ENCODE measurements at regions not wholly inside any gene's neighbourhood (a gene's known extent, or its start where the extent isn't known, plus 50 kb on each side); places are given as distances from the start of the nearest gene placed in this dataset.

GRCh38 chr12:125454786-125455480 lies 389.7 kb downstream of the AACS start (continued):
- TF ChIP-seq ATF2 (IDR thresholded peaks at IDR 0.05; ENCODE audit: low read length) (no peak), ZNF622 (IDR thresholded peaks at IDR 0.05) (no peak), HCFC1 (IDR thresholded peaks at IDR 0.05; ENCODE audit: low read length) (no peak), FOS (IDR thresholded peaks at IDR 0.05; ENCODE audit: borderline replicate concordance, extremely low read depth, insufficient read length) (no peak)

- Histone ChIP-seq H3K4me1 (ENCODE audit: control insufficient read depth, insufficient read depth, low read length) (no peaks in the 10 kb centered on the region), H3K36me3 (ENCODE audit: control insufficient read depth in 2 of 2, insufficient read depth in 2 of 2, low read length in 1 of 2) (no peaks in the 10 kb centered on the region), H3K9me3 (replicated peaks; ENCODE audit: control insufficient read depth, insufficient read depth, low read length) (peaks cover 2% of the 10 kb centered on the region), H3K9ac (ENCODE audit: control insufficient read depth, insufficient read depth, low read length) (no peak overlapping the region), H3K27ac (ENCODE audit: control insufficient read depth, insufficient read depth) (no peak overlapping the region), H2AFZ (ENCODE audit: control insufficient read depth, low read depth, low read length) (no peak overlapping the region), H4K20me1 (ENCODE audit: control insufficient read depth, insufficient read depth) (no peaks in the 10 kb centered on the region), H3K4me3 (no peak overlapping the region), H3K79me2 (ENCODE audit: control insufficient read depth, insufficient read depth, low read length) (no peaks in the 10 kb centered on the region), H3K27me3 (replicated peaks in 1 of 2; ENCODE audit: control insufficient read depth in 2 of 2, insufficient read depth in 2 of 2, low read length in 1 of 2) (no peaks in the 10 kb centered on the region), H3K4me2 (ENCODE audit: control insufficient read depth, insufficient read depth) (no peak overlapping the region)
- ChIA-PET CTCF (no interaction called here), POLR2A (no interaction called here), SMC1A (ENCODE audit: uncharacterized antibody, unreplicated experiment) (interaction anchor here (0.7 to 1.8 kb wide), 3 partner anchors 14 to 123 kb away, joined by 3 read pairs; no protein-coding TSS in a partner anchor), RAD21 (ENCODE audit: unreplicated experiment) (no interaction called here)
- WGBS (ENCODE audit: insufficient coverage, insufficient replicate concordance, low lambda C conversion rate, missing lambda C conversion rate): 26% methylated on average over 4 of the region's 4 CpGs
- FAIRE-seq (no peak), ATAC-seq (no peak; the same call in 2 of the 3 replicates), DNase-seq (ENCODE audit: low read depth, low spot score) (no peak)
- intact Hi-C loops (cut with micrococcal nuclease; ENCODE audit: unreplicated experiment) (no loop called here), in situ Hi-C loops (cut with MboI) (no loop called here)
- BruUV-seq (replicated peaks): no TSS peak
- TF ChIP-seq USF1 (IDR thresholded peaks at IDR 0.05; ENCODE audit: borderline replicate concordance, extremely low read length, insufficient read depth, low read depth, low read length) (no peak), CBX3 (IDR thresholded peaks at IDR 0.05; ENCODE audit: borderline replicate concordance, low read depth) (no peak), ATF2 (IDR thresholded peaks at IDR 0.05; ENCODE audit: low read length) (no peak), IRF4 (IDR thresholded peaks at IDR 0.05; ENCODE audit: low read depth, low read length) (no peak), EP300 (IDR thresholded peaks at IDR 0.05; ENCODE audit: borderline replicate concordance in 1 of 2, control insufficient read depth in 1 of 2, low read depth in 2 of 2, low read length in 2 of 2) (no peak), ZNF384 (IDR thresholded peaks at IDR 0.05; ENCODE audit: borderline replicate concordance, low read depth, low read length) (no peak), LARP7 (IDR thresholded peaks at IDR 0.05) (no peak), YBX1 (IDR thresholded peaks at IDR 0.05) (no peak)
These were observed 390.3 kb downstream of the AACS start for GRCh38 chr12:125455556-125455955.
